ENCODE measurements at regions not wholly inside any gene's neighbourhood (a gene's known extent, or its start where the extent isn't known, plus 50 kb on each side); places are given as distances from the start of the nearest gene placed in this dataset.

- TF ChIP-seq CTCF (IDR thresholded peaks at IDR 0.05) = no peak
- no peak for TF ChIP-seq SMAD3 (CRISPR knock-in tag; IDR thresholded peaks at IDR 0.05; ENCODE audit: borderline replicate concordance)
- TF ChIP-seq NR3C1 (CRISPR knock-in tag; conservative IDR thresholded peaks at IDR 0.05; ENCODE audit: low read depth) = no peak
- no peak for TF ChIP-seq ZNF138 (CRISPR knock-in tag; conservative IDR thresholded peaks at IDR 0.05)
- no peak for TF ChIP-seq ARID4B (CRISPR knock-in tag; IDR thresholded peaks at IDR 0.05; ENCODE audit: borderline replicate concordance)
- TF ChIP-seq, protein P1, sequence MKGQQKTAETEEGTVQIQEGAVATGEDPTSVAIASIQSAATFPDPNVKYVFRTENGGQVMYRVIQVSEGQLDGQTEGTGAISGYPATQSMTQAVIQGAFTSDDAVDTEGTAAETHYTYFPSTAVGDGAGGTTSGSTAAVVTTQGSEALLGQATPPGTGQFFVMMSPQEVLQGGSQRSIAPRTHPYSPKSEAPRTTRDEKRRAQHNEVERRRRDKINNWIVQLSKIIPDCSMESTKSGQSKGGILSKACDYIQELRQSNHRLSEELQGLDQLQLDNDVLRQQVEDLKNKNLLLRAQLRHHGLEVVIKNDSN (CRISPR knock-in tag; IDR thresholded peaks at IDR 0.05) = no peak
- TF ChIP-seq JUN (CRISPR knock-in tag; IDR thresholded peaks at IDR 0.05) = no peak
- TF ChIP-seq FOXP1 (CRISPR knock-in tag; IDR thresholded peaks at IDR 0.05; ENCODE audit: borderline replicate concordance) = no peak
- no peak for TF ChIP-seq ELF4 (CRISPR knock-in tag; IDR thresholded peaks at IDR 0.05; ENCODE audit: low read depth)
- no peak for TF ChIP-seq ATF2 (CRISPR knock-in tag; IDR thresholded peaks at IDR 0.05; ENCODE audit: borderline replicate concordance, low read depth)
- no peak for TF ChIP-seq OVOL2 (CRISPR knock-in tag; IDR thresholded peaks at IDR 0.05; ENCODE audit: borderline replicate concordance)
Observed at GRCh38 chr5:171549274-171549673, 129.8 kb downstream of the FGF18 start.

All from WTC11 (cell line).